Coronary artery (tissue), 2 donors: ENCODE measurements at regions not wholly inside any gene's neighbourhood (a gene's known extent, or its start where the extent isn't known, plus 50 kb on each side); places are given as distances from the start of the nearest gene placed in this dataset.

Experiments used
- DNase-seq: peaks from one replicate; pipeline ENCODE4 v3.0.0-alpha.2; 2017; ENCODE audit warnings: low spot score
- H3K27ac ChIP-seq, 2 donors: fragments of 200-600 bp; sonication (generic); one replicate each; pipeline ENCODE4 v1.5.1; 2016 to 2019
- H3K4me3 ChIP-seq: fragments of 200-600 bp; sonication (generic); 2 replicates; pipeline ENCODE4 v1.5.1; 2016; ENCODE audit warnings: mild to moderate bottlenecking, moderate library complexity
- CTCF ChIP-seq: fragments of 200-600 bp; sonication (generic); IDR thresholded peaks from one replicate; pipeline ENCODE4 v1.5.1; 2019; ENCODE audit warnings: antibody characterized with exemption

- TF ChIP-seq CTCF, result no peak
- Histone ChIP-seq H3K4me3 (no peak overlapping the region), H3K27ac (no peak overlapping the region)
- no peak for DNase-seq
Observed at GRCh38 chr6:144886682-144887081, 601.5 kb downstream of the UTRN start.

DNA sequence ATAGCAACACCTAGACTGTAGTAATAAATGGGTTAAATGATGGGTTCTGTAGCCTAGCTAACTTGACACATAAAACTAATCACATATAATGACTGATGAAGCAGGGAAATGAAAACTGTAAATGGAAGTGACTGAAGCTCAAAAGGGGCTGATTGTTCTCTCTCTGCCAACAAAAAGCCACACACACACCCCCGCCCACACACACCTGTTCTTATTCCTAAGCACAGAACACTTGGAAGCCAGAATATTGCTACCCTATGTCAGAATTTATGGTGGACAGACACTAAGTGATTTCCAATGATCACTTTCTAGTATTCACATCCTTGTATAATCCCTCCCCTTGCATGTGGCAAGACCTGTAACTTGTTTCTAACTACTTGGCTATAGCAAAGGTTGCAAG is 603.5 kb downstream of the UTRN start:
- no peak for DNase-seq
- H3K4me3 ChIP-seq, result no peak overlapping the region
- no peak overlapping the region for H3K27ac ChIP-seq
- TF ChIP-seq CTCF, result no peak

DNA sequence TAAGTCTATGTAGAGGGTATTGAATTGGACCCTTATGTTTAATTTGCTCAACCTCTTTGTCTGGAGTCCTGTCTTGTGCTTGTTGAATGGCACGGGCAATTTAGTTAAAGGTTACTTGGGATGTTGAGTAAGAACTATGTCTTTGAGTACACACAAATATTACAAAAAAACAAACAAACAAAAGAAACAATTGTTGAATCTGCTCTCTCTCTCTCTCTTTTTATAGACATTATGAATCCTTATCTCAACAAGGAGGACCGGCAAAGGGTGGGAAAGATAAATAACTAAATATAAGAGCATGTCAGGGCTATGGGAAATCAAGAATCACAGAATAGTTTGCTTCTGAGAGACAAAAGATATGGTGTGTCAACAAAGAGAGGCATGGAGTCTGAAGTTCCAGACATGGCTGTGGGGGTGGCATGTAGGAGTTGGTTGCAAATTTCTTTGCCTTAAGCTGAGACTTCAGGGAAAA is 608.6 kb downstream of the UTRN start:
- no peak for DNase-seq
- H3K27ac ChIP-seq, result no peak overlapping the region
- H3K4me3 ChIP-seq, result no peak overlapping the region
- TF ChIP-seq CTCF, result no peak

- no peak overlapping the region for H3K27ac ChIP-seq
- TF ChIP-seq CTCF, result no peak
- no peak overlapping the region for H3K4me3 ChIP-seq
- DNase-seq, result no peak
Observed at GRCh38 chr6:144894240-144894639, 609.1 kb downstream of the UTRN start.

DNA sequence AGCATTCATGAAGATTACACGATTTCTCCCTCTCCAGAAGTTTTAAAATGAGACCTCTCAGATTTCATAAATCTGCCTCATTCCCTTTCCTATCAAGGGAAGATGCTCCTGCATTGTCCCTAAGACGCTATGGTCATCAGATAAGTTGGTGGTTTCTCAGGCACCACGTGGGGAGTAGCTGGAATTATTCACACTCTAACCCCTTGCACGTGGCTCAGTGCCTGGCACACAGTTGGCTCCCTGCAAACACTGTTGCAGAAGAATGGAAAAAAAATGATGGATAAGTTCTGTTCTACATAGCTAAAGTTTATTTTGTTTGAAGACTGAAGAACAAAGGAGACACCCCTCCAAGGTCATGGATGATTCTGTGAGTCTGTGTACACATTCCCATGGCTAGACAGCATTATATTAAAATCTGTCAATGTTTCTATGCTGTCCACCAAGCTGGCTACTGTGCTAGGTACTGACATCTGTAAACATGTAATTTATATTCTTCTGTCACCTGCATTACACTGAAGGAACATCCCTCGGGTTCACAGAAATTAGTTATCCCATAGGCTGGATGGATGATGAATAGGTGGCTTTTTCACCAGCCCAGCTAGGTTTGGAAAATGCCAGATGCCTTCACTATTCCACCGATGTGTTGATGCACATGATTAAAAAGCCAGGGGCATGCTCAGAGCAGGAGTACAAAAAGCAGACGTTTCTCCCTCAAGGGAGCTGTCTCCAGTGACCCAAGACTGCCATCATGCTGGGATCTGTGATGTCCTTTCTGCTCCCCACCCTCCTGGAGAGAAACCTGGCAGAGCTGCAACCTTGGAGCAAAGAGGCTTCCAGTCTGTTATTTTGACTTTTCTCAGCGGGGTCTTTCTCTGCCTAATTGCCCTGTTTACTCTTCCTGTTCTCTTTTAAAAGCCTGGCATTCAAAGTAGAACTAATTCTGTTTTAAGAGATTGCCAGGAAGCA is 610.5 kb downstream of the UTRN start:
- Histone ChIP-seq H3K4me3 (no peak overlapping the region), H3K27ac (no peak overlapping the region)
- DNase-seq, result no peak
- TF ChIP-seq CTCF, result no peak

DNA sequence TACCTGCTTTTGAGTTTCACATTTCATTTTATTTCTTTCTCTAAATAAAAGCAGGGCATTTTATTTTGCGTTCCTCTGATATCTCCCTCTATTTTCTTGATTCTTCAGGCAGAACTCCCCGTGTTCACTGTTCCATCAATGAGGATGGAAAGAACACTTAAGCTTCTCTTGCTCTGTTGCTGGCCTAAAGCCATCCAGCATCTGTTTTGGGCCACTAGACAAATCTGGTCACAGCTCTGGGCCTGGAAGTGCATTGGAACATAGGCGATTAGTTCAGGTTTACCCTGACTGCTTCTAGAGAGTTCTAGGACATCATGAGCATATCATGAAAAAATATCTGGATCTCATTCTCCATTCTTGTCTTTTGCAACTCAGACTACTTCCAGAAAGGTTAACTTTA is 611.2 kb downstream of the UTRN start:
- no peak for DNase-seq
- Histone ChIP-seq H3K4me3 (no peak overlapping the region), H3K27ac (no peak overlapping the region)
- no peak for TF ChIP-seq CTCF

- no peak for TF ChIP-seq CTCF
- no peak overlapping the region for H3K27ac ChIP-seq
- DNase-seq, result no peak
- H3K4me3 ChIP-seq, result no peak overlapping the region
Observed at GRCh38 chr6:144896871-144897270, 611.7 kb downstream of the UTRN start.
